ENCODE measurements at regions not wholly inside any gene's neighbourhood (a gene's known extent, or its start where the extent isn't known, plus 50 kb on each side); places are given as distances from the start of the nearest gene placed in this dataset.
"Not testable (repeated sequence)": the region's sequence is repeated elsewhere in the genome, so short reads cannot be mapped to it uniquely, and the experiment has no call there.

DNA sequence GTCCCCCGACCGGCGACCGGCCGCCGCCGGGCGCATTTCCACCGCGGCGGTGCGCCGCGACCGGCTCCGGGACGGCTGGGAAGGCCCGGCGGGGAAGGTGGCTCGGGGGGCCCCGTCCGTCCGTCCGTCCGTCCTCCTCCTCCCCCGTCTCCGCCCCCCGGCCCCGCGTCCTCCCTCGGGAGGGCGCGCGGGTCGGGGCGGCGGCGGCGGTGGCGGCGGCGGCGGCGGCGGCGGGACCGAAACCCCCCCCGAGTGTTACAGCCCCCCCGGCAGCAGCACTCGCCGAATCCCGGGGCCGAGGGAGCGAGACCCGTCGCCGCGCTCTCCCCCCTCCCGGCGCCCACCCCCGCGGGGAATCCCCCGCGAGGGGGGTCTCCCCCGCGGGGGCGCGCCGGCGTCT is 2306.8 kb upstream of the TPTE start:
- TF ChIP-seq, protein P1, sequence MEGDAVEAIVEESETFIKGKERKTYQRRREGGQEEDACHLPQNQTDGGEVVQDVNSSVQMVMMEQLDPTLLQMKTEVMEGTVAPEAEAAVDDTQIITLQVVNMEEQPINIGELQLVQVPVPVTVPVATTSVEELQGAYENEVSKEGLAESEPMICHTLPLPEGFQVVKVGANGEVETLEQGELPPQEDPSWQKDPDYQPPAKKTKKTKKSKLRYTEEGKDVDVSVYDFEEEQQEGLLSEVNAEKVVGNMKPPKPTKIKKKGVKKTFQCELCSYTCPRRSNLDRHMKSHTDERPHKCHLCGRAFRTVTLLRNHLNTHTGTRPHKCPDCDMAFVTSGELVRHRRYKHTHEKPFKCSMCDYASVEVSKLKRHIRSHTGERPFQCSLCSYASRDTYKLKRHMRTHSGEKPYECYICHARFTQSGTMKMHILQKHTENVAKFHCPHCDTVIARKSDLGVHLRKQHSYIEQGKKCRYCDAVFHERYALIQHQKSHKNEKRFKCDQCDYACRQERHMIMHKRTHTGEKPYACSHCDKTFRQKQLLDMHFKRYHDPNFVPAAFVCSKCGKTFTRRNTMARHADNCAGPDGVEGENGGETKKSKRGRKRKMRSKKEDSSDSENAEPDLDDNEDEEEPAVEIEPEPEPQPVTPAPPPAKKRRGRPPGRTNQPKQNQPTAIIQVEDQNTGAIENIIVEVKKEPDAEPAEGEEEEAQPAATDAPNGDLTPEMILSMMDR (conservative IDR thresholded peaks at IDR 0.05) = not testable (repeated sequence)
- not testable (repeated sequence) for TF ChIP-seq ZFX (IDR thresholded peaks at IDR 0.05)

All from C4-2B (cell line).